Fibroblast of skin of left biceps (primary cell): ENCODE measurements at regions not wholly inside any gene's neighbourhood (a gene's known extent, or its start where the extent isn't known, plus 50 kb on each side); places are given as distances from the start of the nearest gene placed in this dataset.
A peak's percentile ranks its signal among the peaks of the same experiment; 100 is the strongest.
"Not testable (repeated sequence)": the region's sequence is repeated elsewhere in the genome, so short reads cannot be mapped to it uniquely, and the experiment has no call there.

Experiments
- DNase-seq, 2 experiments: peaks; one replicate each; pipeline ENCODE4 v3.0.0-alpha.2; 2013; ENCODE audit warnings: low read depth in 2 of 2

GRCh38 chr2:89148256-89148655, 456.8 kb downstream of the RPIA start:
- DNase-seq, result not testable (repeated sequence)

GRCh38 chr2:89151699-89152098, 460.2 kb downstream of the RPIA start:
- not testable (repeated sequence) for DNase-seq

GRCh38 chr2:89152501-89152900, 461.0 kb downstream of the RPIA start:
- DNase-seq, result not testable (repeated sequence)

GRCh38 chr2:89153210-89153609, 461.7 kb downstream of the RPIA start:
- DNase-seq, result not testable (repeated sequence)

GRCh38 chr2:89154247-89154682, 462.8 kb downstream of the RPIA start:
- not testable (repeated sequence) for DNase-seq

- not testable (repeated sequence) for DNase-seq
These were observed 468.8 kb downstream of the RPIA start for GRCh38 chr2:89160306-89160705.

GRCh38 chr2:89161626-89162025, 470.2 kb downstream of the RPIA start:
- not testable (repeated sequence) for DNase-seq

GRCh38 chr2:89170506-89171173, 479.2 kb downstream of the RPIA start:
- not testable (repeated sequence) for DNase-seq

- DNase-seq, result not testable (repeated sequence)
These were observed 479.7 kb downstream of the RPIA start for GRCh38 chr2:89171174-89171519.

GRCh38 chr2:89177004-89177403, 485.5 kb downstream of the RPIA start:
- DNase-seq, result not testable (repeated sequence)

- not testable (repeated sequence) for DNase-seq
These were observed 490.7 kb downstream of the RPIA start for GRCh38 chr2:89182221-89182620.

- DNase-seq, result not testable (repeated sequence)
These were observed 493.3 kb downstream of the RPIA start for GRCh38 chr2:89184746-89185145.

- not testable (repeated sequence) for DNase-seq
These were observed 504.3 kb downstream of the RPIA start for GRCh38 chr2:89195636-89196251.

- DNase-seq, result not testable (repeated sequence)
These were observed 505.2 kb downstream of the RPIA start for GRCh38 chr2:89196719-89197118.

- DNase-seq, result not testable (repeated sequence)
These were observed 506.6 kb downstream of the RPIA start for GRCh38 chr2:89198026-89198425.

GRCh38 chr2:89199453-89200246, 508.2 kb downstream of the RPIA start:
- DNase-seq, result not testable (repeated sequence)

- not testable (repeated sequence) for DNase-seq
These were observed 508.7 kb downstream of the RPIA start for GRCh38 chr2:89200247-89200527.

- not testable (repeated sequence) for DNase-seq
These were observed 511.0 kb downstream of the RPIA start for GRCh38 chr2:89202518-89202917.

- DNase-seq, result not testable (repeated sequence)
These were observed 513.7 kb downstream of the RPIA start for GRCh38 chr2:89205153-89205552.

- DNase-seq, result peak; percentile 12 to 20
These were observed 516.9 kb downstream of the RPIA start for GRCh38 chr2:89208144-89208932.

GRCh38 chr2:89213151-89213550, 521.7 kb downstream of the RPIA start:
- DNase-seq, result not testable (repeated sequence)

GRCh38 chr2:89213811-89214210, 522.3 kb downstream of the RPIA start:
- DNase-seq, result not testable (repeated sequence)
